GM13977 (cell line): ENCODE measurements at regions not wholly inside any gene's neighbourhood (a gene's known extent, or its start where the extent isn't known, plus 50 kb on each side); places are given as distances from the start of the nearest gene placed in this dataset.

Source experiments
- DNase-seq: peaks from one replicate; pipeline ENCODE4 v3.0.0; 2012; ENCODE audit warnings: low spot score
- in situ Hi-C: fragments of 300-500 bp; cut with MboI; formaldehyde crosslinking; loops from one replicate; pipeline ENCODE4 v1.12.0; 2022; ENCODE audit warnings: low sequenced_read_pairs, low pct_unique_long_range_greater_than_20kb, mixed read lengths, inconsistent platforms; ENCODE audit not compliant: unreplicated experiment
- TF ChIP-seq, protein P1 (sequence below): IDR thresholded peaks from 2 replicates; pipeline ENCODE4 v1.5.1; 2012; ENCODE audit warnings: mild to moderate bottlenecking, control low read depth; ENCODE audit not compliant: insufficient read depth; ENCODE audit errors: extremely low read depth, missing control alignments

DNA sequence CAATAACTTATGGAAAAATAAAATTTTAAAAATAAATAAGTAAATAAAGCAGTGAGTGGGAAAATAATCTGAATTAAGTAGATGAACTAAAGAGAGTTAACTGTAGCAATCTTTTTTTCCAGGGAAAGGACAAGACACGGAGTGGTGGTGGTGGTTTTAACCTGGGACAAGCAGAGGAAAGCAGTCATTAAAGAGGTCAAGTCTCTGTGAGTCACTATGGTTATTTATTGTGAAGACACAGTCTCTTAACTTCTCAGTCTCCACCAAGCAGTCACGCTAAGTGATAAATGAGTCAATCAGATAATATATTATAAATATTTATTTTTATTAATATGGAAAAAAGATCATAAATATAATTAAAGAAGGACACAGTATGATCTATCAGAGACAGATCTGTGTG, 228.1 kb upstream of the MEOX2 start:
- in situ Hi-C loops: no loop called here
- TF ChIP-seq, protein P1, sequence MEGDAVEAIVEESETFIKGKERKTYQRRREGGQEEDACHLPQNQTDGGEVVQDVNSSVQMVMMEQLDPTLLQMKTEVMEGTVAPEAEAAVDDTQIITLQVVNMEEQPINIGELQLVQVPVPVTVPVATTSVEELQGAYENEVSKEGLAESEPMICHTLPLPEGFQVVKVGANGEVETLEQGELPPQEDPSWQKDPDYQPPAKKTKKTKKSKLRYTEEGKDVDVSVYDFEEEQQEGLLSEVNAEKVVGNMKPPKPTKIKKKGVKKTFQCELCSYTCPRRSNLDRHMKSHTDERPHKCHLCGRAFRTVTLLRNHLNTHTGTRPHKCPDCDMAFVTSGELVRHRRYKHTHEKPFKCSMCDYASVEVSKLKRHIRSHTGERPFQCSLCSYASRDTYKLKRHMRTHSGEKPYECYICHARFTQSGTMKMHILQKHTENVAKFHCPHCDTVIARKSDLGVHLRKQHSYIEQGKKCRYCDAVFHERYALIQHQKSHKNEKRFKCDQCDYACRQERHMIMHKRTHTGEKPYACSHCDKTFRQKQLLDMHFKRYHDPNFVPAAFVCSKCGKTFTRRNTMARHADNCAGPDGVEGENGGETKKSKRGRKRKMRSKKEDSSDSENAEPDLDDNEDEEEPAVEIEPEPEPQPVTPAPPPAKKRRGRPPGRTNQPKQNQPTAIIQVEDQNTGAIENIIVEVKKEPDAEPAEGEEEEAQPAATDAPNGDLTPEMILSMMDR: no peak
- no peak for DNase-seq

DNA sequence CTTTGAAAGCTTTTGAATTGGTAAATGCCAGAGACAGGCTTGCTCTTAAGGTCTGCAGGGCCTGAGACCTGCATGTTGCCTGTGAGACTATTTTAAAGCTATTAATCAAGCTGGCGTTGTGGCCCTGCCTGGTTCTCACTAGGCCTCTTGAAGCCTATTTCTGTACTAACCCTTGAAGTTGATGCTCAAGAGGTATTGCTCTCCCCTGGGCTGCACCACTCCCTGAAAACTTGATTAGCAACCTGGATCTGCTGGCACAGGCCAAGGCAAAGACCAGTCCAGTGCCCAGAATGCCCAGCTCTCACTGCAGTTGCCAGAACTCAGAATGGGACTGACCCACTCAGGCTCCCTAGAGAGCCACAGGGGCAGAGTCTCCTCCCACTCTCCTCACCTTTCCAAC, 220.0 kb upstream of the MEOX2 start:
- in situ Hi-C loops: no loop called here
- TF ChIP-seq, protein P1: no peak
- no peak for DNase-seq

DNA sequence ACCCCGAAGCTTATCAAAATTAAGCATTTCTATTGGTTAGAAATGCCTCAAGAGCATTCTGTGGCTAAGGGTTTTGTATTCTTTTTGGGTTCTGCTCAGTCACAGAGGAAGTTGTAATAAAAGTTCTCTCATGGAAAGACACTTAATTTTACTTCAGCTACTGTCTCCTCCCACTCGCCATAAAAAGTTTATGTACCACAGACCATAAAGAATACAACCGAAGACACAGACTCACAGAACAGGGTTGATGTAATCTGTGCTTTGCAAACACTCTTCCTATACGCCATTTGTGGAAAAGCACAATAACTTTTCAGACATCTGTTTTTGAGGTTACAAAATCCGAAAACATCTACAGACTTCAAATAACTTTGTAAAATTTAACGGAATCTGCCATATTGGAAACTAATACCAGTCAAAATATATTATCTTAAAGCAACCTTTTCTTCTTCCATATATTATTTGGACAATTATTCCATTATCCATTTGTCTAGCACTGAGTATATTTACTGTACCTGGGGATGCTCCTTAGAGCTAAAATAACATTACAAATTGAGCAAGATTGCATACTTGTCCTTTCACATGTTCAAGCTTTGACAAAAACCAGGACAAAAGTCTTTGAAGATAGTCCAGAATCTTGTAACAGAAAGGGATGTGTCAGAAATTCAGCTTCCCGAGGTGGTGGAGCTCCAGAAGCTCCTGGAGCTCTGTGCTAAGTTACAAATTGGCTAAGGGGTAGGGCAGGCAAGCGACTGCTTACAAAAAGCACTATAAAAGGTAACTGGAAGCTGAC, 219.0 kb upstream of the MEOX2 start:
- in situ Hi-C loops: no loop called here
- TF ChIP-seq, protein P1: no peak
- DNase-seq: no peak

DNA sequence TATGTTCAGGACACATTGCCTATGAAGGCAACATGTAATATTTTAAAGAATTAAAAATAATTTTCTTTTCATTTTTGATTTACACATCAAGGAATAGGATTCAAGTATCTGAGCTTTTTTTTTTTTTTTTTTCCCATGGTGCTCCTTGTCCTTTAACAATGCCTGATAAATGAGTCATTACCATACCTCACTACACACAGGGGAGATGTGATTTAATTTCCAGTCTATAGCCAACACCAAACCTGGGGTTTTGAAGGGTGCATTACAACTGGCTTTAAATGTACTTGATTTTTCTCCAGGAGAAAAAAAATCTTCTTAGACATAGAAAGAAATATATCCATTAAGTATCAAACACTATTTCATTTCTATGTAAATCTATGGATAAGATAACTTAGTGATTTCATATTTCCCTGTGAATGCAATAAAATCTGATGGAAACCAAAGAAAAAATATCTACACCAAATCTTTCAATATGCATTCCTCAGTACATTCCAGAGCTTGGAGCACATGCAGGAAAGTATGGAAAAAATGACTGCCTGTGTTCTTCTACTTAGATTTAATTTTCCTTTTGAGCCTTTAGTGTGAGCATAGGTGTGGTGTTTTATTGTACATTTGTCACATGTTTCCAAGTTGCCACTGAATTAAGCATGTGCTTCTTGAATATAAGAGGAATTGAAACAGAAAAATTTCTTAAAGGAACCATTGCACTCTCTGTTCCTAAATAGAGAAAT, 204.8 kb upstream of the MEOX2 start:
- in situ Hi-C loops: no loop called here
- DNase-seq: no peak
- TF ChIP-seq, protein P1: no peak

DNA sequence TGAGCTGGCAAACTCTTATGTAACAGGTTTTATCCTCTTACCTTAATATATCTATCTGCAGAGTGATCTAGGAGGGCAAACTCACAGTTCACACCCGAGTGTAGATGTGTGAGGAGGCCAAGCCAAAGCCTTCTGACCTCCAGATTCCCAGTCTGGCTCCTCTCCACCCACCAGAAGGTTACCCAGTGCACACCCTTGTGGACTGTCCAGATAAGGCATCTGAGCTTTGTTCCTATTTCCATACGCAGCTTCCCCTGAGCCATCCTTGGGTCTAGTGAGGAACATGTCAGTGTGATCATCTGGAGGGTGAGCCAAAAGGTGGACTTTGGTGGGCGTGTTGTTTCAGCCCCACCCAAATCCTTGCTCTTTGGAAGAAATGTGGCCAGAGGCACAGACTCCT, 203.0 kb upstream of the MEOX2 start:
- DNase-seq: no peak
- in situ Hi-C loops: no loop called here
- TF ChIP-seq, protein P1: no peak

DNA sequence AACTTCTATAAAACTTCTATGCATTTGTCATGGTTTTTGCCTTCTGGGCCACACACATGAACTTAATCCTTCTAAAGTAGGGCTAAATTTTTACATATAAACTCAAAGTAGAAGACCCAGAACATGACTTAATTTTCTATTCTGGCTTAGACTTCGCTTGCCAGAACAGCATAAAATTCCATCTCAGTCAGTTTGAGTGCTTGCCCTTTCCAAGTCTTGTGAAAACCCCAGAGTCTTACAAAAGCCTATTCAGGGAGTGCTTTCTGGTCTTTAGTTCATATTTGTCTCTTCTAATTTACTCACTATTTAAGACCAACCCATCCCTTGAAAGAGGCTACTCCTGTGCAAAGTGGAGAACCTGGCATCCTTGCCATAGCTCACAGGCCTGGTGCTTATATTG, 201.6 kb upstream of the MEOX2 start:
- DNase-seq: no peak
- TF ChIP-seq, protein P1: no peak
- in situ Hi-C loops: no loop called here
